T-helper 2 cell treated with Interferon-gamma antibody and Interleukin-4, amounts not matched to agents 5 μg/mL and 100 μg/mL, for 36 hours (primary cell): ENCODE measurements at regions not wholly inside any gene's neighbourhood (a gene's known extent, or its start where the extent isn't known, plus 50 kb on each side); places are given as distances from the start of the nearest gene placed in this dataset.

Experiments
- DNase-seq: peaks from one replicate; pipeline ENCODE4 v3.0.0; 2021; ENCODE audit warnings: low spot score
- H3K27ac Mint-ChIP-seq: one replicate; pipeline ENCODE4 v1.8.0; 2021; ENCODE audit warnings: mild to moderate bottlenecking, mixed read lengths
- H3K27me3 Mint-ChIP-seq: one replicate; pipeline ENCODE4 v1.8.0; 2021; ENCODE audit warnings: low read depth, mixed read lengths
- H3K36me3 Mint-ChIP-seq: one replicate; pipeline ENCODE4 v1.8.0; 2021; ENCODE audit warnings: low read depth, mixed read lengths
- H3K4me1 Mint-ChIP-seq: one replicate; pipeline ENCODE4 v1.8.0; 2021; ENCODE audit warnings: low read depth, mixed read lengths
- H3K4me3 Mint-ChIP-seq: one replicate; pipeline ENCODE4 v1.8.0; 2022; ENCODE audit warnings: mild to moderate bottlenecking, moderate library complexity, mixed read lengths
- H3K9me3 Mint-ChIP-seq: one replicate; pipeline ENCODE4 v1.8.0; 2021; ENCODE audit warnings: mixed read lengths

GRCh38 chr5:39519566-39520231, 94.9 kb upstream of the DAB2 start:
- H3K4me1 Mint-ChIP-seq: no peaks in the 10 kb centered on the region
- no peak for DNase-seq
- no peak overlapping the region for H3K4me3 Mint-ChIP-seq
- H3K9me3 Mint-ChIP-seq: no peaks in the 10 kb centered on the region
- no peak overlapping the region for H3K27ac Mint-ChIP-seq
- no peaks in the 10 kb centered on the region for H3K27me3 Mint-ChIP-seq
- H3K36me3 Mint-ChIP-seq: no peaks in the 10 kb centered on the region

- no peaks in the 10 kb centered on the region for H3K9me3 Mint-ChIP-seq
- no peak overlapping the region for H3K4me3 Mint-ChIP-seq
- no peak for DNase-seq
Observed at GRCh38 chr5:39519079-39519478, 94.3 kb upstream of the DAB2 start.

GRCh38 chr5:39518516-39518915, 93.7 kb upstream of the DAB2 start:
- Mint-ChIP-seq H3K4me1 (no peaks in the 10 kb centered on the region), H3K27ac (no peak overlapping the region), H3K4me3 (no peak overlapping the region), H3K27me3 (peaks cover 1% of the 10 kb centered on the region), H3K36me3 (no peaks in the 10 kb centered on the region), H3K9me3 (no peaks in the 10 kb centered on the region)
- DNase-seq: no peak

More at GRCh38 chr5:39519079-39519478, 94.3 kb upstream of the DAB2 start:
- H3K4me1 Mint-ChIP-seq: no peaks in the 10 kb centered on the region
- H3K36me3 Mint-ChIP-seq: no peaks in the 10 kb centered on the region
- H3K27ac Mint-ChIP-seq: no peak overlapping the region
- no peaks in the 10 kb centered on the region for H3K27me3 Mint-ChIP-seq

- H3K27ac Mint-ChIP-seq: no peak overlapping the region
- H3K36me3 Mint-ChIP-seq: no peaks in the 10 kb centered on the region
- no peaks in the 10 kb centered on the region for H3K9me3 Mint-ChIP-seq
- H3K4me1 Mint-ChIP-seq: no peaks in the 10 kb centered on the region
- H3K4me3 Mint-ChIP-seq: no peak overlapping the region
- H3K27me3 Mint-ChIP-seq: peaks cover 1% of the 10 kb centered on the region
- DNase-seq: no peak
Observed at GRCh38 chr5:39517800-39518199, 93.0 kb upstream of the DAB2 start.

GRCh38 chr5:39515881-39516280, 91.1 kb upstream of the DAB2 start:
- no peak for DNase-seq
- Mint-ChIP-seq H3K27ac (no peak overlapping the region), H3K27me3 (peaks cover 1% of the 10 kb centered on the region), H3K9me3 (no peaks in the 10 kb centered on the region), H3K4me1 (no peaks in the 10 kb centered on the region), H3K36me3 (no peaks in the 10 kb centered on the region), H3K4me3 (no peak overlapping the region)

- Mint-ChIP-seq H3K27me3 (peaks cover 5% of the 10 kb centered on the region), H3K9me3 (no peaks in the 10 kb centered on the region), H3K27ac (no peak overlapping the region), H3K4me1 (no peaks in the 10 kb centered on the region), H3K36me3 (no peaks in the 10 kb centered on the region), H3K4me3 (no peak overlapping the region)
- DNase-seq: no peak
Observed at GRCh38 chr5:39513236-39513635, 88.5 kb upstream of the DAB2 start.

- H3K27me3 Mint-ChIP-seq: peaks cover 3% of the 10 kb centered on the region
- H3K4me1 Mint-ChIP-seq: no peaks in the 10 kb centered on the region
- H3K36me3 Mint-ChIP-seq: no peaks in the 10 kb centered on the region
- no peak for DNase-seq
- no peak overlapping the region for H3K27ac Mint-ChIP-seq
- no peak overlapping the region for H3K4me3 Mint-ChIP-seq
- no peaks in the 10 kb centered on the region for H3K9me3 Mint-ChIP-seq
Observed at GRCh38 chr5:39506211-39506610, 81.4 kb upstream of the DAB2 start.

GRCh38 chr5:39505791-39506190, 81.0 kb upstream of the DAB2 start:
- Mint-ChIP-seq H3K9me3 (no peaks in the 10 kb centered on the region), H3K27ac (no peak overlapping the region), H3K36me3 (no peaks in the 10 kb centered on the region), H3K27me3 (peaks cover 3% of the 10 kb centered on the region), H3K4me1 (no peaks in the 10 kb centered on the region), H3K4me3 (no peak overlapping the region)
- DNase-seq: no peak

GRCh38 chr5:39505363-39505762, 80.6 kb upstream of the DAB2 start:
- DNase-seq: no peak
- no peaks in the 10 kb centered on the region for H3K4me1 Mint-ChIP-seq
- H3K9me3 Mint-ChIP-seq: no peaks in the 10 kb centered on the region
- no peak overlapping the region for H3K27ac Mint-ChIP-seq
- H3K4me3 Mint-ChIP-seq: no peak overlapping the region
- no peaks in the 10 kb centered on the region for H3K36me3 Mint-ChIP-seq
- peaks cover 1% of the 10 kb centered on the region for H3K27me3 Mint-ChIP-seq

GRCh38 chr5:39503155-39503554, 78.4 kb upstream of the DAB2 start:
- no peak overlapping the region for H3K4me3 Mint-ChIP-seq
- no peaks in the 10 kb centered on the region for H3K36me3 Mint-ChIP-seq
- H3K27me3 Mint-ChIP-seq: no peaks in the 10 kb centered on the region
- no peak for DNase-seq
- no peaks in the 10 kb centered on the region for H3K4me1 Mint-ChIP-seq
- no peak overlapping the region for H3K27ac Mint-ChIP-seq
- H3K9me3 Mint-ChIP-seq: no peaks in the 10 kb centered on the region

GRCh38 chr5:39502704-39503103, 77.9 kb upstream of the DAB2 start:
- no peak overlapping the region for H3K27ac Mint-ChIP-seq
- H3K9me3 Mint-ChIP-seq: no peaks in the 10 kb centered on the region
- DNase-seq: no peak
- H3K4me3 Mint-ChIP-seq: no peak overlapping the region
- no peaks in the 10 kb centered on the region for H3K4me1 Mint-ChIP-seq
- no peaks in the 10 kb centered on the region for H3K36me3 Mint-ChIP-seq
- H3K27me3 Mint-ChIP-seq: no peaks in the 10 kb centered on the region

- DNase-seq: no peak
- H3K27me3 Mint-ChIP-seq: no peaks in the 10 kb centered on the region
- no peaks in the 10 kb centered on the region for H3K4me1 Mint-ChIP-seq
Observed at GRCh38 chr5:39501397-39501796, 76.6 kb upstream of the DAB2 start.

GRCh38 chr5:39500551-39501175, 75.9 kb upstream of the DAB2 start:
- no peaks in the 10 kb centered on the region for H3K27me3 Mint-ChIP-seq
- no peak overlapping the region for H3K4me3 Mint-ChIP-seq
- H3K27ac Mint-ChIP-seq: no peak overlapping the region
- DNase-seq: no peak
- no peaks in the 10 kb centered on the region for H3K4me1 Mint-ChIP-seq
- no peaks in the 10 kb centered on the region for H3K36me3 Mint-ChIP-seq
- H3K9me3 Mint-ChIP-seq: no peaks in the 10 kb centered on the region

More at GRCh38 chr5:39501397-39501796, 76.6 kb upstream of the DAB2 start:
- Mint-ChIP-seq H3K9me3 (no peaks in the 10 kb centered on the region), H3K36me3 (no peaks in the 10 kb centered on the region), H3K27ac (no peak overlapping the region), H3K4me3 (no peak overlapping the region)

- H3K9me3 Mint-ChIP-seq: no peaks in the 10 kb centered on the region
- no peak overlapping the region for H3K4me3 Mint-ChIP-seq
- H3K4me1 Mint-ChIP-seq: no peaks in the 10 kb centered on the region
- H3K27me3 Mint-ChIP-seq: no peaks in the 10 kb centered on the region
- no peak for DNase-seq
- no peak overlapping the region for H3K27ac Mint-ChIP-seq
- H3K36me3 Mint-ChIP-seq: no peaks in the 10 kb centered on the region
Observed at GRCh38 chr5:39498278-39498952, 73.6 kb upstream of the DAB2 start.
